Panc1 (cell line): ENCODE measurements at regions not wholly inside any gene's neighbourhood (a gene's known extent, or its start where the extent isn't known, plus 50 kb on each side); places are given as distances from the start of the nearest gene placed in this dataset.

Experiments used
- ATAC-seq: fragments of 200-7000 bp; cut with Tn5 transposase; 2 replicates; pipeline ENCODE4 v1.9.1; 2020; ENCODE audit warnings: mild to moderate bottlenecking, moderate library complexity
- BruUV-seq: library from RNA; stranded (reverse); fragments of 400-500 nt; replicated peaks from 2 replicates; lab custom pipeline; 2021; lab: Mats Ljungman, UMichigan
- CTCF ChIA-PET: fragments of 300-600 bp; sonication (Branson Sonifier 250); formaldehyde crosslinking; loops from one replicate; lab custom pipeline; 2022; ENCODE audit warnings: antibody characterized with exemption; lab: Charles Lee
- POLR2A ChIA-PET: fragments of 300-600 bp; sonication (Branson Sonifier 250); formaldehyde crosslinking; loops from one replicate; lab custom pipeline; 2022; ENCODE audit warnings: antibody characterized with exemption; lab: Charles Lee
- DNase-seq: peaks from one replicate; pipeline ENCODE4 v3.0.0-alpha.2; 2010; ENCODE audit warnings: low read depth, low spot score
- H3K27ac ChIP-seq: 2 replicates; pipeline ENCODE4 v1.5.1; 2011; ENCODE audit warnings: mild to moderate bottlenecking, low read length, inconsistent platforms
- H3K27me3 ChIP-seq: fragments of 200-500 bp; sonication (Bioruptor generic); 2 replicates; pipeline ENCODE4 v1.6.0; 2014; ENCODE audit warnings: low read length, inconsistent platforms; ENCODE audit not compliant: control insufficient read depth, insufficient read depth
- H3K36me3 ChIP-seq: fragments of 200-500 bp; sonication (Bioruptor generic); 2 replicates; pipeline ENCODE4 v1.5.1; 2014; ENCODE audit warnings: inconsistent platforms, mild to moderate bottlenecking, low read length, moderate library complexity; ENCODE audit not compliant: control insufficient read depth, insufficient read depth
- H3K4me1 ChIP-seq: 2 replicates; pipeline ENCODE4 v1.5.1; 2011; ENCODE audit warnings: inconsistent platforms, mild to moderate bottlenecking, low read length, moderate library complexity; ENCODE audit not compliant: control insufficient read depth, insufficient read depth
- H3K4me3 ChIP-seq, 2 experiments: 2 replicates each; pipeline ENCODE4 v1.5.1; 2011 to 2012; ENCODE audit warnings: low read depth in 2 of 2, low read length in 2 of 2, mild to moderate bottlenecking in 2 of 2, inconsistent platforms in 1 of 2, moderate library complexity in 1 of 2
- H3K9me3 ChIP-seq: fragments of 200-500 bp; sonication (Bioruptor generic); 2 replicates; pipeline ENCODE4 v1.5.1; 2014; ENCODE audit warnings: low read depth, mild to moderate bottlenecking, inconsistent platforms, low read length, moderate library complexity; ENCODE audit not compliant: control insufficient read depth, insufficient read depth
- POLR2AphosphoS5 ChIP-seq: IDR thresholded peaks from 2 replicates; pipeline ENCODE4 v1.6.1; 2012; ENCODE audit warnings: mild to moderate bottlenecking, low read depth, low read length, moderate library complexity
- SIN3A ChIP-seq: IDR thresholded peaks from 2 replicates; pipeline ENCODE4 v1.6.1; 2012; ENCODE audit warnings: low read depth, mild to moderate bottlenecking, low read length, moderate library complexity, borderline replicate concordance; ENCODE audit not compliant: insufficient read depth
- TCF7L2 ChIP-seq: IDR thresholded peaks from 2 replicates; pipeline ENCODE4 v1.6.1; 2011; ENCODE audit warnings: mild to moderate bottlenecking, low read depth, low read length, inconsistent platforms
- in situ Hi-C: cut with HindIII; loops from 2 replicates; pipeline ENCODE4 v1.10.0; 2016; ENCODE audit warnings: low sequenced_read_pairs, low pct_unique_long_range_greater_than_20kb
- intact Hi-C: fragments of 100-400 bp; cut with micrococcal nuclease; formaldehyde crosslinking; loops from one replicate; pipeline ENCODE4 v1.10.0; 2022; ENCODE audit not compliant: unreplicated experiment
- TF ChIP-seq, protein P1 (sequence below): fragments of 450-650 bp; IDR thresholded peaks from 2 replicates; pipeline ENCODE4 v1.5.1; 2017; ENCODE audit warnings: mild to moderate bottlenecking
- TF ChIP-seq, protein P2 (sequence below), 2 experiments: IDR thresholded peaks; 2 replicates each; pipeline ENCODE4 v1.6.1; 2011 to 2012; ENCODE audit warnings: low read depth in 2 of 2, control low read depth in 1 of 2, low read length in 1 of 2, mild to moderate bottlenecking in 1 of 2, moderate library complexity in 1 of 2; ENCODE audit not compliant: insufficient read depth in 1 of 2

DNA sequence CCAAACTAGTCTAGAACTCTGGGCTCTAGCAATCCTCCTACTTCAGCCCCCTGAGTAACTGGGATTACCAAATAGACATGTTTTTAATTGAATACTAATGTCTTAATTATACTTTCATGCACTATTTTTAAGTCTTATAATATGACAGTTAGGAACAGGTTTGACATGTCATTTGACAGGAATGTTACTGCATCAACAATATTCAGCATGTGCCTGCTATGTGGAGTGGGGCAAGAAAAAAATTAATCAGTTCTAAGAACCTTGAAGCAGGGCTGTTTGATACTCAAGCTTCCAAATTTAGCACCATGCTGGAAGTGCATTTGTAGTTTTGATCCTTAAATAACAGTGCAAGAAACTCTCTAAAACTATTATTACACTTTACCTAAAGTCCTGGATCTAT, 265.3 kb downstream of the MZT1 start:
- Histone ChIP-seq H3K27ac (no peak overlapping the region), H3K36me3 (no peaks in the 10 kb centered on the region), H3K4me3 (no peak overlapping the region), H3K4me1 (no peaks in the 10 kb centered on the region), H3K9me3 (no peaks in the 10 kb centered on the region), H3K27me3 (no peaks in the 10 kb centered on the region)
- in situ Hi-C loops: no loop called here
- ChIA-PET CTCF (no interaction called here), POLR2A (no interaction called here)
- DNase-seq (no peak), ATAC-seq (no peak)
- TF ChIP-seq, protein P1, sequence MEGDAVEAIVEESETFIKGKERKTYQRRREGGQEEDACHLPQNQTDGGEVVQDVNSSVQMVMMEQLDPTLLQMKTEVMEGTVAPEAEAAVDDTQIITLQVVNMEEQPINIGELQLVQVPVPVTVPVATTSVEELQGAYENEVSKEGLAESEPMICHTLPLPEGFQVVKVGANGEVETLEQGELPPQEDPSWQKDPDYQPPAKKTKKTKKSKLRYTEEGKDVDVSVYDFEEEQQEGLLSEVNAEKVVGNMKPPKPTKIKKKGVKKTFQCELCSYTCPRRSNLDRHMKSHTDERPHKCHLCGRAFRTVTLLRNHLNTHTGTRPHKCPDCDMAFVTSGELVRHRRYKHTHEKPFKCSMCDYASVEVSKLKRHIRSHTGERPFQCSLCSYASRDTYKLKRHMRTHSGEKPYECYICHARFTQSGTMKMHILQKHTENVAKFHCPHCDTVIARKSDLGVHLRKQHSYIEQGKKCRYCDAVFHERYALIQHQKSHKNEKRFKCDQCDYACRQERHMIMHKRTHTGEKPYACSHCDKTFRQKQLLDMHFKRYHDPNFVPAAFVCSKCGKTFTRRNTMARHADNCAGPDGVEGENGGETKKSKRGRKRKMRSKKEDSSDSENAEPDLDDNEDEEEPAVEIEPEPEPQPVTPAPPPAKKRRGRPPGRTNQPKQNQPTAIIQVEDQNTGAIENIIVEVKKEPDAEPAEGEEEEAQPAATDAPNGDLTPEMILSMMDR: no peak
- TF ChIP-seq TCF7L2: no peak
- TF ChIP-seq, protein P2, sequence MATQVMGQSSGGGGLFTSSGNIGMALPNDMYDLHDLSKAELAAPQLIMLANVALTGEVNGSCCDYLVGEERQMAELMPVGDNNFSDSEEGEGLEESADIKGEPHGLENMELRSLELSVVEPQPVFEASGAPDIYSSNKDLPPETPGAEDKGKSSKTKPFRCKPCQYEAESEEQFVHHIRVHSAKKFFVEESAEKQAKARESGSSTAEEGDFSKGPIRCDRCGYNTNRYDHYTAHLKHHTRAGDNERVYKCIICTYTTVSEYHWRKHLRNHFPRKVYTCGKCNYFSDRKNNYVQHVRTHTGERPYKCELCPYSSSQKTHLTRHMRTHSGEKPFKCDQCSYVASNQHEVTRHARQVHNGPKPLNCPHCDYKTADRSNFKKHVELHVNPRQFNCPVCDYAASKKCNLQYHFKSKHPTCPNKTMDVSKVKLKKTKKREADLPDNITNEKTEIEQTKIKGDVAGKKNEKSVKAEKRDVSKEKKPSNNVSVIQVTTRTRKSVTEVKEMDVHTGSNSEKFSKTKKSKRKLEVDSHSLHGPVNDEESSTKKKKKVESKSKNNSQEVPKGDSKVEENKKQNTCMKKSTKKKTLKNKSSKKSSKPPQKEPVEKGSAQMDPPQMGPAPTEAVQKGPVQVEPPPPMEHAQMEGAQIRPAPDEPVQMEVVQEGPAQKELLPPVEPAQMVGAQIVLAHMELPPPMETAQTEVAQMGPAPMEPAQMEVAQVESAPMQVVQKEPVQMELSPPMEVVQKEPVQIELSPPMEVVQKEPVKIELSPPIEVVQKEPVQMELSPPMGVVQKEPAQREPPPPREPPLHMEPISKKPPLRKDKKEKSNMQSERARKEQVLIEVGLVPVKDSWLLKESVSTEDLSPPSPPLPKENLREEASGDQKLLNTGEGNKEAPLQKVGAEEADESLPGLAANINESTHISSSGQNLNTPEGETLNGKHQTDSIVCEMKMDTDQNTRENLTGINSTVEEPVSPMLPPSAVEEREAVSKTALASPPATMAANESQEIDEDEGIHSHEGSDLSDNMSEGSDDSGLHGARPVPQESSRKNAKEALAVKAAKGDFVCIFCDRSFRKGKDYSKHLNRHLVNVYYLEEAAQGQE (IDR thresholded peaks at IDR 0.05; ENCODE audit: insufficient read depth in 1 of 2, low read depth in 2 of 2, low read length in 1 of 2): no peak
- TF ChIP-seq SIN3A: no peak
- no peak for TF ChIP-seq POLR2AphosphoS5
- intact Hi-C loops: no loop called here
- BruUV-seq: no TSS peak

DNA sequence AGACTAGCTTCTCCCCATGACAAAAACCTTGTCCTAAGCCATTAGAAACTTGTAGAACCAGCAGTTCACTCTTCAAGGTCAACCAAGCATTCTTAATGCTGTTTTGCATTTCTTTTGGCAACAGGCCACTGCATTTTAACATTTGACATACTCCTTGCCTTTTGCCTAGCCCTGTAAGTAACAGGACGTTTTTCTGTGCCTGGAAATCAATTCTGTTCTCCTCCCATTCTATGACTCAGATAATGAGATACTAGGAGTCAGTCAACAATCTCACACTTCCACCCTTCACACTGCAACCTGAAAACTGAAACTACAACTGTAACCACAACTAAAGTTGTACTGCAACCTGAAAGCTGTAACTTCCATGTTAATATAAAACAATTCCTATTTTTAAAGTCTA, 268.7 kb downstream of the MZT1 start:
- no TSS peak for BruUV-seq
- Histone ChIP-seq H3K36me3 (no peaks in the 10 kb centered on the region), H3K9me3 (no peaks in the 10 kb centered on the region), H3K4me1 (no peaks in the 10 kb centered on the region), H3K4me3 (no peak overlapping the region), H3K27me3 (no peaks in the 10 kb centered on the region), H3K27ac (no peak overlapping the region)
- intact Hi-C loops (no loop called here), in situ Hi-C loops (no loop called here)
- ChIA-PET POLR2A (no interaction called here), CTCF (no interaction called here)
- ATAC-seq: no peak
- TF ChIP-seq TCF7L2 (no peak), SIN3A (no peak), POLR2AphosphoS5 (no peak)
- TF ChIP-seq, protein P2 (IDR thresholded peaks at IDR 0.05; ENCODE audit: insufficient read depth in 1 of 2, low read depth in 2 of 2, low read length in 1 of 2): no peak
- TF ChIP-seq, protein P1: no peak
- no peak for DNase-seq
